AG09309 (cell line): ENCODE measurements at regions not wholly inside any gene's neighbourhood (a gene's known extent, or its start where the extent isn't known, plus 50 kb on each side); places are given as distances from the start of the nearest gene placed in this dataset.

ENCODE experiments used
- DNase-seq: peaks from one replicate; pipeline ENCODE4 v3.0.0-alpha.2; 2010; ENCODE audit warnings: low read depth
- H3K4me3 ChIP-seq: 2 replicates; pipeline ENCODE4 v1.5.1; 2011; ENCODE audit warnings: mild to moderate bottlenecking, low read depth, low read length, moderate library complexity; ENCODE audit not compliant: control insufficient read depth
- CTCF ChIP-seq: IDR thresholded peaks from 2 replicates; pipeline ENCODE4 v1.5.1; 2011; ENCODE audit warnings: mild to moderate bottlenecking, low read depth, low read length, inconsistent platforms; ENCODE audit not compliant: insufficient read depth, control insufficient read depth; ENCODE audit errors: missing control alignments

DNA sequence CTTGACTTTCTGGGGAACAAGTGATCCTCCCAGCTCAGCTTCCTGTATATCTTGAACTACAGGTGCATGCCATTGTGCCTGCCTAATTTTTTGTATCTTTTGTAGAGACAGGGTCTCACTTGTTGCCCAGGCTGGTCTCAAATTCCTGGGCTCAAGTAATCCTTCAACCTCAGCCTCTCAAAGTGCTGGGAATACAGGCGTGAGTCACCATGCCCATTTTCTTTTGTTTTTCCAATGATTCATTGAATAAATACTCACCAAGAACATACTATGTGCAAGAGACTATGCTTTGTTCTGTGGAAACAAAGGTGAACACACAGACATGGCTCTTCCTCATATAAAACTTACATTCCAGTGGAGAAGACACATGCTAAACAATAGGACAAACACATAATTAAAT lies 407.8 kb upstream of the DAB1 start:
- no peak overlapping the region for H3K4me3 ChIP-seq
- no peak for DNase-seq
- TF ChIP-seq CTCF = no peak

GRCh38 chr1:57826535-57826934 lies 402.7 kb upstream of the DAB1 start:
- TF ChIP-seq CTCF = no peak
- no peak for DNase-seq

GRCh38 chr1:57824535-57824934 lies 400.7 kb upstream of the DAB1 start:
- DNase-seq = no peak
- H3K4me3 ChIP-seq = no peak overlapping the region
- no peak for TF ChIP-seq CTCF

More at GRCh38 chr1:57826535-57826934, 402.7 kb upstream of the DAB1 start:
- H3K4me3 ChIP-seq = no peak overlapping the region

DNA sequence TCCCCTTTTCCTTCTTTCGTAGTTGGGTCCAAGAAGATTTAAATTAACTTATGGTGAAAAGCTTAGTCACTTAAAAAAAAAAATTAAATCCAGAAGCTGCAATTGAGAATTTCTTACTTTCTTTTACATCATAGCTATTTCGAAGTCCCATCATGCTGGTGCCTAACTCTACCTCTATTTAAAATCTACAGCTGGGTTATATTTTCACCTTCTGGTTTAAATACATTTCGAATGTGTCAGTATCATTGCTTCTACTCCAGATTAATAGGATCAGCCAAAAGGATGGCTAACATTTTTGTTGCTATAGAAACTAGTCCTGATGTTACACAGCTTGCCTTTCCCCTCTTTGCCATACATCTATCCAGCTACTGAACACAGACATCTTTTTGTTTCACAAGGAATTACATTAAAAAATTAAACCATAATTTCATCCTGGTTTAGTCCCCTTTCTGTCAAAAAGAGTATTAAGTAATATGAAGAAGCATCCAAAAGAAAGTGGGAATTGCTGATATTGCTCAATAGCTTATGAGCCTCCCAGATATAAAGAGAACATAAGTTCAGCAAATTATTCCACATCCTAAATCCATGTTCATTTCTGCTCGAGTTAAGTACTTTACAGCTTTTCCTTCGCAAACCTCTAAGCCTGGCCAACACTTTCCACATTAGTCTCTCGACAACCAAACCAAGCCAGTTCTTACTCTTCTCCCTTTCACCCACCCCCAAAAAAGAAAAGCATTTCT lies 396.7 kb upstream of the DAB1 start:
- no peak overlapping the region for H3K4me3 ChIP-seq
- no peak for TF ChIP-seq CTCF
- DNase-seq = no peak

DNA sequence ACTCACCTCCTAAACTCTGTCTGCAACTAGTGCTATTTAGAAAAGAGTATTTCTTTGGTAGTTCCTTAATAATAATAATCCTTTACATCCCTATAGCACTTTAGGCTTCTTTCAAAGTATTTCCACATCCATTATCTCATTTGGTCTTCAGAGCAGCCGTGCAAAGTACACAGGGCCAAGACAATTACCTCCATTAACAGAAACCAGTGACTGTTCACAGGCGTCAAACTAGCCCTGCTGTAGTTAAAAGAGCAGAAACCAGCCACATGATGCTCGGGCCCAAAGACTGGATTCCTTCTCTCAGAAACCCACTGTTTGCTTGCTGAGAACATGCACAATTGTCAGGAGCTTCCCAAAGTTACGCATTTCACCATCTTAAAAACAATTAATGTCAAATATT lies 396.0 kb upstream of the DAB1 start:
- DNase-seq = no peak
- no peak for TF ChIP-seq CTCF

GRCh38 chr1:57803586-57803985 lies 379.7 kb upstream of the DAB1 start:
- TF ChIP-seq CTCF = no peak
- no peak overlapping the region for H3K4me3 ChIP-seq
- DNase-seq = no peak

More for the DNA sequence above, 396.0 kb upstream of the DAB1 start:
- H3K4me3 ChIP-seq = no peak overlapping the region

DNA sequence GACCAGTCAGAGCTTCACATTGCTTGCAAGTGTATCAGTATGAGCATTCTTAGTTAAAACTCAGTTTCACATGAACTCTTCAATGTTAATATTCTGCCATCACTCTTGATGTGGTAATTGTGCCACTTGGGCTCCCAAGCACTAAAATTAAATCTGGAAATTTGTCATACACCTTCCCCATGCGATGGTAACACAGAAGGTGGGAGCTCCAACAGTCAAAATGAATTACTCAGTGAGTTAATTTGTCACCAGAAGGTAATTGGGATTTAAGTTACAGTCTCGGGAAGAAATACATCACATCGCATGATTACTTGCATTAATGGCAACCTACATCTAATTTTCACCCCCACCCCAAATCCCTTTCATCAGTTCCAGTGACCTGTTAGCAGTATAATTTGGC lies 376.5 kb upstream of the DAB1 start:
- TF ChIP-seq CTCF = no peak
- no peak for DNase-seq
- H3K4me3 ChIP-seq = no peak overlapping the region
